KBM-7 (cell line): ENCODE measurements at regions not wholly inside any gene's neighbourhood (a gene's known extent, or its start where the extent isn't known, plus 50 kb on each side); places are given as distances from the start of the nearest gene placed in this dataset.
"Not testable (repeated sequence)": the region's sequence is repeated elsewhere in the genome, so short reads cannot be mapped to it uniquely, and the experiment has no call there.

Experiments used
- DNase-seq: peaks from one replicate; pipeline ENCODE4 v3.0.0-alpha.2; 2015
- in situ Hi-C: fragments of 300-500 bp; cut with MboI; formaldehyde crosslinking; loops from 2 replicates; pipeline ENCODE4 v1.14.3; 2020; ENCODE audit warnings: low sequenced_read_pairs, low pct_unique_long_range_greater_than_20kb, mixed read lengths

DNA sequence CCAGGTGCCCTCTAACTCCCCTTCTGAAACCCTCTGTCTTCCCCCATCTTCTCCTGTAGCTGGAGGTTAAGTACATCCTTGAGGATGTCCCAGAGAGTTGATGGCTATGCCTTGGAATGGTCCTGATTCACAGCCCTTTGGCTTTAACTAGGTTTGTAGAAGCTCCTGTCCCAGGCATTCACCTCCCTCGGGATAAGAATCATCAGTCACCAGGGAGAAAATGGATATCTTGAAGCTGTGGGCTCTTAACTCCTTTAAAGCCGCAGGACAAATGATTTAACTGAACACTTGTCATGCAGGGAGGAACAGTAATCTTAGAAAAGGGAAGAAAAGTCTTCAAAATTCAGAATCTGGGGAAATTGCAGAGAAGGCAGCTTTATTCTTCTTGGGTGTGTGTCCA is 139.9 kb downstream of the PSAT1 start:
- DNase-seq, result no peak
- in situ Hi-C loops, result no loop called here

DNA sequence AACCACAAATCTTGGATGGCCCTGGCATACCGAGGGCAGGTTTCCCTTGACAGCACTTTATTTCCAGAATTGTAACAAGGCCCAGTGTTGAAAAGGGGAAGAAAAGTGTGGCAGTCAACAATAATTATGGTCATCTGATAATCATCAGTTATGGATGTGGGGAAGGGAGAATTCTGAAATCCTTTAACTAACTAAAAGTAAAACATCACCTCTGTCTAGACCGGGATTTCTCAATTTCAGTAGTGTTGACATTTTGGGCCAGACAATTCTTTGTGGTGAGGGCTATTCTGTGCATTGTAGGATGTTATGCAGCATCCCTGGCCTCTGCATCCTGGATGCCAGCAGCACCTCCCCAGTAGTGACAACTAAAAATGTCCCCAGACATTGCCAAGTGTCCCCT is 140.4 kb downstream of the PSAT1 start:
- in situ Hi-C loops, result no loop called here
- no peak for DNase-seq

GRCh38 chr9:78437806-78438205 is 140.9 kb downstream of the PSAT1 start:
- DNase-seq, result no peak
- in situ Hi-C loops, result no loop called here

GRCh38 chr9:78438211-78438610 is 141.3 kb downstream of the PSAT1 start:
- in situ Hi-C loops, result no loop called here
- DNase-seq, result no peak

DNA sequence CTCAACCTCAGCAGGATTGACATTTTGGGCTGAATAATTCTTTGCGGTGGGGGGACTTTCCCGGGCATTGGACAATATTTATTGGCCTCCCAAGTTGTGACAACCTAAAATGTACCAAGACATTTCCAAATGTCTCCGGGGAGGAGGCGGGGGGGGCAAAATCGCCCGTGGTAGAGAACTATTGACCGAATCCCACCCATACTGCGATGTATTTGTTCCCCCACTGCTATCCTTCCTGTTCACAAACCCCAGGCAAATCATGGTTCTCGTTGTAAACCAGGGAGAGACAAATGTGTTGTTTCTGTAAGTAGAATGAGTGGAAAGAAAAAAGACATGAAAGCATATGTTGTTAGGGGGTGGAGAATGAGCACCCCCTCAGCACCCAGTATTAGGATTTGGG is 141.9 kb downstream of the PSAT1 start:
- no peak for DNase-seq
- in situ Hi-C loops, result no loop called here

GRCh38 chr9:78439190-78439865 is 142.4 kb downstream of the PSAT1 start:
- in situ Hi-C loops, result no loop called here
- peak; percentile 83 for DNase-seq

GRCh38 chr9:78439866-78440830 is 143.2 kb downstream of the PSAT1 start:
- in situ Hi-C loops, result no loop called here
- no peak for DNase-seq

DNA sequence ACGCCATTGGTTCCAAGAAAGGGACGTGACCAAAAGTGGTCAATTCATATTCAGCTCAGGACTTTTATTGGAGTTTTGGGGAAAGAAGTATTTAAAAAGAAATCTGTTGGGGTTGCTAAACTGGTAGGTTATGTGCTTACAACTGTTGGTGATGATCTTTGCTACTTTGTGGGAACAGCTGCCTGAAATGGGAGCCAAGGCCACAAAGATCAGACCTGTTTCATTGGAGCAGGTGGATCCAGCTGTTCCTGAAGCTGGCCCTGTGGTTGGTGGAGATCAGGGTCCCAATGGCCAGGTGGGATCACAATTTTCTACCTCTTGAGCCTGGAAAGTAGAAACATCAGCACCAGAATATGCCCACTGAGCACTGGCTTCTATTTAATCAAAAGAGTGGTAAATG is 144.5 kb downstream of the PSAT1 start:
- no peak for DNase-seq
- in situ Hi-C loops, result no loop called here

- in situ Hi-C loops, result no loop called here
- no peak for DNase-seq
Observed at GRCh38 chr9:78441822-78442431, 145.0 kb downstream of the PSAT1 start.

- in situ Hi-C loops, result not testable (repeated sequence)
Observed at GRCh38 chr9:78442577-78442976, 145.7 kb downstream of the PSAT1 start.

DNA sequence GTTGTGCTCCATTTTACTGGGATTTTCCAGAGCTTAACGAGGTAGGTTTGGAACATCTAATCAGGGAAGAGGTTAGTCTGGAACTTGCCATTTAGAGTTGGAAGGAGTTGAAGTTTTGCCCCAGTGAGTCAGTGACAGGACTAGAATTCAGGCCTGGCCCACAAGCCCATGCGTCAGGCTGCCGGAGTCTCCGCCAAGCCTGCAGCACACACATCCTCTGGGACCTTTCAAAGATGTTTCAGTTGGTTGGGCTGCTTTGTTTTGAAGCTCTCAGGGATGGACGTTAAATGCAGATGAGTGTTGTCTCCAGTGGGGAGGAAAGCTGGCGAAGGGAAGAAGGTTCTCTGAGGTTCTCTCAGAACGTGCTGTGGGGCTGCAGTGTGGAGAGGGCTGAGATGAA is 147.0 kb downstream of the PSAT1 start:
- in situ Hi-C loops, result no loop called here

More at GRCh38 chr9:78442577-78442976, 145.7 kb downstream of the PSAT1 start:
- DNase-seq, result not testable (repeated sequence)

GRCh38 chr9:78448960-78449673 is 152.2 kb downstream of the PSAT1 start:
- in situ Hi-C loops, result no loop called here
- DNase-seq, result no peak

More for the DNA sequence above, 147.0 kb downstream of the PSAT1 start:
- DNase-seq, result no peak

DNA sequence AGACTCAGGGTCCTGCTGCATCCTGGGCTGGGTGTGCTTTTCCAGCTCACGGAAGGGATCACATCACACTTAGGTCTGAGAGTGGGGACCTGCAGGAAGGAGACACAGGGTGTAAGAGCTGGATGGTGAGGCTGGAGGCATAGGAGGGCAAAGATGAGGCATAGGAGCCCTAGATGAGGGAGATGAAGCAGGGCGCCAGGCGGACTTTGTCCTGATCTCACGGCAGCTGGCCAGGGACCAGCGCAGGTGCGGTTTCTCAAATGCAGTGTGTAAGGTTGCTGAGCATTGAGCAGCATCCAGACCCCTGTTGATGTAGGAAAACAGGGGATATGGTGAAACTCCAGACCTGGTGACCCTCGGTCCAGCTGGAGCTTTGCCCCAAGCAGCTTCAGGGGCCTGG is 156.5 kb downstream of the PSAT1 start:
- in situ Hi-C loops, result no loop called here
- DNase-seq, result no peak

DNA sequence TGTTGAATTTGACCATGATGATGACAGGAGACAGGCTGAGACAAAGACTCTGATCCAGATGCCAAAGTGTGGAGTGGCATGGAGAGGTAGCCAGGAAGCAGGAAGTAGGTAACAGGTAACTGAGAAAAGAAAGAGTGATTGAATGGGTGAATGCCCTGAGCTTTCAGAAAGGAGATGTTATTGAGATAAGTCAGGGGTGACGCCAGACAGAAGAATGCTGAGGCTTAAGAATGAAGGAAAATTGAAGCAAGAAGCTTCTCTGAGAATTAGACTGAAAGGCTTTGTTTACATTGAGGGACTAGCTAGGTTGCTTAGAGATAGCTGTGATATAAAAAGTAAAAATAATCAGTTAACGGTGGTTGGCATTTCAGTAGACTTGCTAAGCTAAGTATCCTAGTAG is 165.7 kb downstream of the PSAT1 start:
- no peak for DNase-seq
- in situ Hi-C loops, result no loop called here

DNA sequence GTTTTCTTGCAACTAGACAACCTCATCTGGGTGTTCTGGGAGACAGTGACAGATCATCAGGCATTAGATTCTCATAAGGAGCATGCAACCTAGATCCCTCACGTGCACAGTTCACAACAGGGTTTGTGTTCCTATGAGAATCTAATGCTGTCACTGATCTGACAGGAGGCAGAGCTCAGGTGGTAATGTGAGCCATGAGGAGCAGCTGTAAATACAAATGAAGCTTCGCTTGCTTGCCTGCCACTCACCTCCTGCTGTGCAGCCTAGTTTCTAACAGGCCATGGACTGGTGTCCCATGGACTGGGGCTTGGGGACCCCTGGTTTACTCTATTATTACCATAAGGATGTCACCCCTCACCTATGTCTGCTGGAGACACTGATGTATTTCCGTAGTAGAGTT is 166.8 kb downstream of the PSAT1 start:
- in situ Hi-C loops, result no loop called here

DNA sequence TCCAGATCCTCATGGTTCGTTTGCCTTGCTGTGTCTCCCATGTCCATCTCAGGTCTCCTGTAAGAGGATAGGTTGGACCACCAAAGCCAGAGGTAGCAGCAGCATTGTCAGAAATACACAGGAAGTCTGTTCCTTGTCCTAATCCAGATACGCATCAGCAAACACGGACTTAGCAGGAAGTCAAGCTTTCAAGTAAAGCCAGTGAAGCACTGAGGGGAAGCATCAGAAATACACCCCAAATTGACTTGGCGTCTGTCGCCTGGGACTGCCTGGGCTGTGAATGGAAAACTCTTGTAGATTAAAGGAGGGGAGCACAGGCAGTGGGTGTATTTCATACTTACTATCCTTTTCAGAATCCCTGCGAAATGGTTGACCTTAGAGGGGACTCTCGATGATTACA is 171.3 kb downstream of the PSAT1 start:
- in situ Hi-C loops, result no loop called here
- peak; percentile 16 for DNase-seq

More for the DNA sequence above, 166.8 kb downstream of the PSAT1 start:
- DNase-seq, result no peak

DNA sequence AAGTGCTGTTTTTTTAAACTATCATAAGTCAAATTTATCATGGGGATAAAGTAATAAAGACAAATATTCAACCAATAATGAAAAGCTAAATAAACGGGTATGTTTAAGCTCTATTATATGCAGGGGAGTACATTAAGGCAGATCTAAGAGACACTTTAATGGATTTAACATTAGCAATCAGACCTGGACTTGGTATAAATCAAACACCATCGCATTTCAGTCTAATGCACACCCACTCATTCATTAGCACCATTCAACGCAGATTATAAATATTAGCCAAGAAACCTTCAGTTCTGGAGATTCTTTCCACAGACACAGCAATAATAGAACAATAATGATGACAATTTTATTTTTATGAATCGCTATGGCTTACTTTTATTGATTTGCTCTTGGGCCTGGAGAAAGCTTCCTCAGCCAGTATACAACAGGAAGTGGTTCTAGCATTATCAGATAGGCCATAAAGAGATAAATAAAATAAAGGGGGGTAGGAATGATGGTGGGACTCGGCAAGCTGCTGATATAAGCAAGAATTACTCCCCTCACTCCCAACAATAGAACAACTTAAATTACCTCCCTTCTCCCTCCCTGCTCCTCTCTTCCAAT is 172.2 kb downstream of the PSAT1 start:
- no peak for DNase-seq
- in situ Hi-C loops, result no loop called here

DNA sequence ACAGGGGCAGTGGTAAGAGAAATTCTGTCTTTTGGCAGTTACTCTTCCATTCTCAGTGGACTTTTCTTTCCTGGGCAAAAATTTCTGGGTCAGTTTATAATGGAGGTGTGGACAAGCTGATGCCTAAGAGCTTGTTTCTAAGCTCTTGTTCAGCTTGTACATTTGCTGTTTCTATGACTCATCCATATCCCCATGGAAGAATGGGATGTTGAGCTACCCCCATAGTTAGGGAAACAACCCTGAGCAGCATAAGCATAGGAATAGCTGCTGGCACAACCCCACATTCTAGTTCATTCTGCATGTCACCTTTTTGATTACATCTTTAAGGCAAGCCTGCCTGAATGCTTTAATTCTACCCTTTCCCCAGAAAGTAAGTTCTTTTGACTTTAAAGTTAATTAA is 173.3 kb downstream of the PSAT1 start:
- in situ Hi-C loops, result no loop called here
- no peak for DNase-seq

- DNase-seq, result no peak
- in situ Hi-C loops, result no loop called here
Observed at GRCh38 chr9:78470741-78471140, 173.8 kb downstream of the PSAT1 start.
